SK-N-SH (cell line): ENCODE measurements at regions not wholly inside any gene's neighbourhood (a gene's known extent, or its start where the extent isn't known, plus 50 kb on each side); places are given as distances from the start of the nearest gene placed in this dataset.

Source experiments
- CTCF ChIA-PET: fragments of 300-600, 350-600 bp; formaldehyde crosslinking; extraction: SDS; loops from one replicate; lab custom pipeline; 2021; lab: Yijun Ruan, JAX
- POLR2A ChIA-PET: fragments of 350-600 bp; sonication (Branson Sonifier 250); formaldehyde crosslinking; extraction: SDS; loops from one replicate; lab custom pipeline; 2020; ENCODE audit warnings: antibody characterized with exemption, inconsistent platforms; lab: Yijun Ruan, JAX
- DNase-seq: peaks from one replicate; pipeline ENCODE4 v3.0.0; 2012
- H2AFZ ChIP-seq: fragments of 200-600 bp; sonication (generic); 2 replicates; pipeline ENCODE4 v1.8.1; 2016; ENCODE audit warnings: antibody characterized with exemption, mild to moderate bottlenecking, low read depth
- H3F3A ChIP-seq: fragments of 200-600 bp; sonication (generic); replicated peaks from 2 replicates; pipeline ENCODE3; 2016; ENCODE audit warnings: antibody characterized with exemption, mild to moderate bottlenecking; ENCODE audit not compliant: insufficient read depth
- H3K27ac ChIP-seq, 2 experiments: fragments of 200-500 bp in 1 of 2; fragments of 200-600 bp in 1 of 2; sonication (Bioruptor generic) in 1 of 2; sonication (generic), shearing (Covaris generic) in 1 of 2; 2 replicates each; pipeline versions ENCODE4 v1.5.1 to v1.6.1; 2014 to 2016; ENCODE audit warnings: low read depth in 2 of 2, inconsistent platforms in 1 of 2, low read length in 1 of 2, mild to moderate bottlenecking in 1 of 2, mixed read lengths in 1 of 2
- H3K27me3 ChIP-seq: fragments of 200-600 bp; sonication (generic), shearing (Covaris generic); 2 replicates; pipeline ENCODE4 v1.6.1; 2016; ENCODE audit warnings: mixed run types; ENCODE audit not compliant: insufficient read depth
- H3K36me3 ChIP-seq, 2 experiments: fragments of 200-500 bp in 1 of 2; fragments of 200-600 bp in 1 of 2; sonication (Bioruptor generic) in 1 of 2; sonication (generic) in 1 of 2; replicated peaks in 1 of 2; 2 replicates each; pipeline versions ENCODE3 to v1.5.1; 2014 to 2016; ENCODE audit warnings: low read length in 1 of 2, mild to moderate bottlenecking in 1 of 2; ENCODE audit not compliant: insufficient read depth in 2 of 2, control insufficient read depth in 1 of 2
- H3K4me1 ChIP-seq, 2 experiments: fragments of 200-500 bp in 1 of 2; fragments of 200-600 bp in 1 of 2; sonication (Bioruptor generic) in 1 of 2; sonication (generic), shearing (Covaris generic) in 1 of 2; 2 replicates each; pipeline versions ENCODE4 v1.5.1 to v1.6.1; 2014 to 2016; ENCODE audit warnings: low read depth in 1 of 2, low read length in 1 of 2, mixed run types in 1 of 2; ENCODE audit not compliant: insufficient read depth in 2 of 2, control insufficient read depth in 1 of 2
- H3K4me2 ChIP-seq: fragments of 200-600 bp; sonication (generic), shearing (Covaris generic); 2 replicates; pipeline ENCODE4 v1.6.1; 2017; ENCODE audit warnings: mixed run types
- H3K4me3 ChIP-seq, 2 experiments: fragments of 200-500 bp in 1 of 2; fragments of 200-600 bp in 1 of 2; sonication (Bioruptor generic) in 1 of 2; sonication (generic), shearing (Covaris generic) in 1 of 2; 2 replicates each; pipeline versions ENCODE4 v1.5.1 to v1.8.1; 2014 to 2016; ENCODE audit warnings: low read depth in 2 of 2, inconsistent platforms in 1 of 2, low read length in 1 of 2, mild to moderate bottlenecking in 1 of 2, mixed read lengths in 1 of 2, moderate library complexity in 1 of 2
- H3K79me2 ChIP-seq: fragments of 200-600 bp; sonication (generic); 2 replicates; pipeline ENCODE4 v1.8.1; 2017; ENCODE audit warnings: mild to moderate bottlenecking; ENCODE audit not compliant: insufficient read depth
- H3K9ac ChIP-seq: fragments of 200-600 bp; sonication (generic); 2 replicates; pipeline ENCODE4 v1.6.1; 2017; ENCODE audit warnings: mixed run types
- H3K9me2 ChIP-seq: fragments of 200-600 bp; sonication (generic); 2 replicates; pipeline ENCODE4 v1.6.1; 2017; ENCODE audit warnings: mixed run types
- H3K9me3 ChIP-seq: fragments of 200-600 bp; sonication (generic); 2 replicates; pipeline ENCODE4 v1.6.1; 2017; ENCODE audit warnings: mixed run types, mild to moderate bottlenecking, moderate library complexity
- H4K20me1 ChIP-seq: fragments of 200-600 bp; sonication (generic); 2 replicates; pipeline ENCODE4 v1.6.1; 2017; ENCODE audit warnings: mild to moderate bottlenecking, mixed run types; ENCODE audit not compliant: insufficient read depth
- ELF1 ChIP-seq: IDR thresholded peaks from 2 replicates; pipeline ENCODE4 v1.4.0; 2012
- FOSL2 ChIP-seq: IDR thresholded peaks from 2 replicates; pipeline ENCODE4 v1.4.0; 2012; ENCODE audit warnings: low read depth, mild to moderate bottlenecking, moderate library complexity, borderline replicate concordance
- FOXJ3 ChIP-seq: sonication (generic); formaldehyde crosslinking; IDR thresholded peaks from 2 replicates; pipeline ENCODE4 v1.5.1; 2020; ENCODE audit warnings: mild to moderate bottlenecking, missing genetic modification reagents
- GABPA ChIP-seq: IDR thresholded peaks from 2 replicates; pipeline ENCODE4 v1.4.0; 2012; ENCODE audit warnings: low read depth, mild to moderate bottlenecking
- JUND ChIP-seq: IDR thresholded peaks from 2 replicates; pipeline ENCODE4 v1.4.0; 2012
- MXI1 ChIP-seq: IDR thresholded peaks from 2 replicates; pipeline ENCODE4 v1.6.1; 2012; ENCODE audit warnings: mild to moderate bottlenecking, low read depth, low read length, improper control_type of control experiment
- NRF1 ChIP-seq: IDR thresholded peaks from 2 replicates; pipeline ENCODE4 v1.6.1; 2012; ENCODE audit warnings: low read depth, mild to moderate bottlenecking, low read length
- RCOR1 ChIP-seq: fragments of 150-350 bp; IDR thresholded peaks from 2 replicates; pipeline ENCODE4 v1.6.1; 2017; ENCODE audit warnings: antibody characterized with exemption, low read length
- SIN3A ChIP-seq: IDR thresholded peaks from 2 replicates; pipeline ENCODE4 v1.6.1; 2012; ENCODE audit warnings: low read depth, mild to moderate bottlenecking, low read length, moderate library complexity, borderline replicate concordance
- SMC3 ChIP-seq: IDR thresholded peaks from 2 replicates; pipeline ENCODE4 v1.6.1; 2012; ENCODE audit warnings: low read depth, low read length, improper control_type of control experiment
- TAF1 ChIP-seq: IDR thresholded peaks from 2 replicates; pipeline ENCODE4 v1.6.1; 2012; ENCODE audit warnings: low read depth, mild to moderate bottlenecking, low read length, moderate library complexity, borderline replicate concordance
- TCF12 ChIP-seq: IDR thresholded peaks from 2 replicates; pipeline ENCODE4 v1.4.0; 2012
- TEAD4 ChIP-seq: IDR thresholded peaks from 2 replicates; pipeline ENCODE4 v1.4.0; 2012; ENCODE audit warnings: mild to moderate bottlenecking, borderline replicate concordance; ENCODE audit not compliant: insufficient read depth
- WGBS: methylation state at CpG from one replicate; pipeline ENCODE4 v1.1.6; 2017; ENCODE audit warnings: low lambda C conversion rate; 5-methylcytosine and 5-hydroxymethylcytosine counted together
- TF ChIP-seq, protein P1 (sequence below): fragments of 150-350 bp; IDR thresholded peaks from 2 replicates; pipeline ENCODE4 v1.6.1; 2016; ENCODE audit warnings: mild to moderate bottlenecking, low read depth, low read length
- TF ChIP-seq, protein P2 (sequence below): fragments of 150-350 bp; IDR thresholded peaks from 2 replicates; pipeline ENCODE4 v1.6.1; 2017; ENCODE audit warnings: antibody characterized with exemption, low read length, low read depth, borderline replicate concordance
- TF ChIP-seq, protein P3 (sequence below): IDR thresholded peaks from 2 replicates; pipeline ENCODE4 v1.4.0; 2012; ENCODE audit warnings: low read depth, borderline replicate concordance
- TF ChIP-seq, protein P4 (sequence below): IDR thresholded peaks from 2 replicates; pipeline ENCODE4 v1.4.0; 2012; ENCODE audit warnings: low read depth, borderline replicate concordance
- TF ChIP-seq, protein P5 (sequence below): IDR thresholded peaks from 2 replicates; pipeline ENCODE4 v1.6.1; 2012; ENCODE audit warnings: mild to moderate bottlenecking, low read depth, low read length, moderate library complexity

DNA sequence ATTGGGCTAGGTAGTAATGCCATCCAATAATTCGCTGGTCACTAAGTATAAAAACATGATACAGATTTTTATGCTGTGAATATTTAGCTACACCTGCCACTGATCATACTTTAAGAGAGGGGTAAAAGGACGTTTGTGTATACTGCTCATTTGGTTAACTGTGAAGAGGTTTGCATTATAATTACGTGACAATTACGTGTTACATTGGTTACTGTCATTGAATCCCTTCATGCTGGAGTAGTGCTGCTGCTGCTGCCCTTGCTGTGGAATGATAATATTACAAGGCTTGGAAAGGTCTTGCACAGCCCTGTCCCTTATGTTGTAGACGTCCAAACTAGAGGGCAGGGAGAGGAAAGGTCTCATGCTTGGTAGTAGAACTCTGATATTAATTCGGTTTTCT is 312.2 kb upstream of the ATP2B1 start:
- H3K36me3 ChIP-seq, result no peaks in the 10 kb centered on the region
- no peaks in the 10 kb centered on the region for H3F3A ChIP-seq
- no peak overlapping the region for H3K4me3 ChIP-seq
- 84% methylated on average over 6 of the region's 6 CpGs for WGBS
- ChIA-PET POLR2A (no interaction called here), CTCF (interaction anchor here (0.6 to 2.6 kb wide), 2 partner anchors 11 to 25 kb away, joined by 3 to 7 read pairs; no protein-coding TSS in a partner anchor)
- H3K9ac ChIP-seq, result no peak overlapping the region
- DNase-seq, result no peak
- TF ChIP-seq SMC3 (no peak), TCF12 (no peak), NRF1 (no peak), SIN3A (no peak), RCOR1 (no peak), FOSL2 (no peak), JUND (no peak), TAF1 (no peak), FOXJ3 (CRISPR knock-in tag) (no peak), MXI1 (no peak), GABPA (no peak), TEAD4 (no peak), ELF1 (no peak)
- TF ChIP-seq, protein P1, sequence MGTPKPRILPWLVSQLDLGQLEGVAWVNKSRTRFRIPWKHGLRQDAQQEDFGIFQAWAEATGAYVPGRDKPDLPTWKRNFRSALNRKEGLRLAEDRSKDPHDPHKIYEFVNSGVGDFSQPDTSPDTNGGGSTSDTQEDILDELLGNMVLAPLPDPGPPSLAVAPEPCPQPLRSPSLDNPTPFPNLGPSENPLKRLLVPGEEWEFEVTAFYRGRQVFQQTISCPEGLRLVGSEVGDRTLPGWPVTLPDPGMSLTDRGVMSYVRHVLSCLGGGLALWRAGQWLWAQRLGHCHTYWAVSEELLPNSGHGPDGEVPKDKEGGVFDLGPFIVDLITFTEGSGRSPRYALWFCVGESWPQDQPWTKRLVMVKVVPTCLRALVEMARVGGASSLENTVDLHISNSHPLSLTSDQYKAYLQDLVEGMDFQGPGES, result no peak
- TF ChIP-seq, protein P2, sequence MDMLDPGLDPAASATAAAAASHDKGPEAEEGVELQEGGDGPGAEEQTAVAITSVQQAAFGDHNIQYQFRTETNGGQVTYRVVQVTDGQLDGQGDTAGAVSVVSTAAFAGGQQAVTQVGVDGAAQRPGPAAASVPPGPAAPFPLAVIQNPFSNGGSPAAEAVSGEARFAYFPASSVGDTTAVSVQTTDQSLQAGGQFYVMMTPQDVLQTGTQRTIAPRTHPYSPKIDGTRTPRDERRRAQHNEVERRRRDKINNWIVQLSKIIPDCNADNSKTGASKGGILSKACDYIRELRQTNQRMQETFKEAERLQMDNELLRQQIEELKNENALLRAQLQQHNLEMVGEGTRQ, result no peak
- TF ChIP-seq, protein P3, sequence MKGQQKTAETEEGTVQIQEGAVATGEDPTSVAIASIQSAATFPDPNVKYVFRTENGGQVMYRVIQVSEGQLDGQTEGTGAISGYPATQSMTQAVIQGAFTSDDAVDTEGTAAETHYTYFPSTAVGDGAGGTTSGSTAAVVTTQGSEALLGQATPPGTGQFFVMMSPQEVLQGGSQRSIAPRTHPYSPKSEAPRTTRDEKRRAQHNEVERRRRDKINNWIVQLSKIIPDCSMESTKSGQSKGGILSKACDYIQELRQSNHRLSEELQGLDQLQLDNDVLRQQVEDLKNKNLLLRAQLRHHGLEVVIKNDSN, result no peak
- TF ChIP-seq, protein P4, sequence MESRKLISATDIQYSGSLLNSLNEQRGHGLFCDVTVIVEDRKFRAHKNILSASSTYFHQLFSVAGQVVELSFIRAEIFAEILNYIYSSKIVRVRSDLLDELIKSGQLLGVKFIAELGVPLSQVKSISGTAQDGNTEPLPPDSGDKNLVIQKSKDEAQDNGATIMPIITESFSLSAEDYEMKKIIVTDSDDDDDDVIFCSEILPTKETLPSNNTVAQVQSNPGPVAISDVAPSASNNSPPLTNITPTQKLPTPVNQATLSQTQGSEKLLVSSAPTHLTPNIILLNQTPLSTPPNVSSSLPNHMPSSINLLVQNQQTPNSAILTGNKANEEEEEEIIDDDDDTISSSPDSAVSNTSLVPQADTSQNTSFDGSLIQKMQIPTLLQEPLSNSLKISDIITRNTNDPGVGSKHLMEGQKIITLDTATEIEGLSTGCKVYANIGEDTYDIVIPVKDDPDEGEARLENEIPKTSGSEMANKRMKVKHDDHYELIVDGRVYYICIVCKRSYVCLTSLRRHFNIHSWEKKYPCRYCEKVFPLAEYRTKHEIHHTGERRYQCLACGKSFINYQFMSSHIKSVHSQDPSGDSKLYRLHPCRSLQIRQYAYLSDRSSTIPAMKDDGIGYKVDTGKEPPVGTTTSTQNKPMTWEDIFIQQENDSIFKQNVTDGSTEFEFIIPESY, result no peak
- TF ChIP-seq, protein P5, sequence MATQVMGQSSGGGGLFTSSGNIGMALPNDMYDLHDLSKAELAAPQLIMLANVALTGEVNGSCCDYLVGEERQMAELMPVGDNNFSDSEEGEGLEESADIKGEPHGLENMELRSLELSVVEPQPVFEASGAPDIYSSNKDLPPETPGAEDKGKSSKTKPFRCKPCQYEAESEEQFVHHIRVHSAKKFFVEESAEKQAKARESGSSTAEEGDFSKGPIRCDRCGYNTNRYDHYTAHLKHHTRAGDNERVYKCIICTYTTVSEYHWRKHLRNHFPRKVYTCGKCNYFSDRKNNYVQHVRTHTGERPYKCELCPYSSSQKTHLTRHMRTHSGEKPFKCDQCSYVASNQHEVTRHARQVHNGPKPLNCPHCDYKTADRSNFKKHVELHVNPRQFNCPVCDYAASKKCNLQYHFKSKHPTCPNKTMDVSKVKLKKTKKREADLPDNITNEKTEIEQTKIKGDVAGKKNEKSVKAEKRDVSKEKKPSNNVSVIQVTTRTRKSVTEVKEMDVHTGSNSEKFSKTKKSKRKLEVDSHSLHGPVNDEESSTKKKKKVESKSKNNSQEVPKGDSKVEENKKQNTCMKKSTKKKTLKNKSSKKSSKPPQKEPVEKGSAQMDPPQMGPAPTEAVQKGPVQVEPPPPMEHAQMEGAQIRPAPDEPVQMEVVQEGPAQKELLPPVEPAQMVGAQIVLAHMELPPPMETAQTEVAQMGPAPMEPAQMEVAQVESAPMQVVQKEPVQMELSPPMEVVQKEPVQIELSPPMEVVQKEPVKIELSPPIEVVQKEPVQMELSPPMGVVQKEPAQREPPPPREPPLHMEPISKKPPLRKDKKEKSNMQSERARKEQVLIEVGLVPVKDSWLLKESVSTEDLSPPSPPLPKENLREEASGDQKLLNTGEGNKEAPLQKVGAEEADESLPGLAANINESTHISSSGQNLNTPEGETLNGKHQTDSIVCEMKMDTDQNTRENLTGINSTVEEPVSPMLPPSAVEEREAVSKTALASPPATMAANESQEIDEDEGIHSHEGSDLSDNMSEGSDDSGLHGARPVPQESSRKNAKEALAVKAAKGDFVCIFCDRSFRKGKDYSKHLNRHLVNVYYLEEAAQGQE, result no peak
- no peaks in the 10 kb centered on the region for H3K27me3 ChIP-seq
- peaks cover 0 to 9% of the 10 kb centered on the region in 2 experiments; a peak in 2 of 4 replicates for H3K4me1 ChIP-seq
- H3K79me2 ChIP-seq, result no peaks in the 10 kb centered on the region
- no peak overlapping the region for H3K4me2 ChIP-seq
- no peak overlapping the region for H3K27ac ChIP-seq
- no peak overlapping the region for H2AFZ ChIP-seq
- H3K9me3 ChIP-seq, result no peaks in the 10 kb centered on the region
- H3K9me2 ChIP-seq, result 0 out of 2 replicates have a peak, but pooled peaks cover 3% of the 10 kb centered on the region
- no peaks in the 10 kb centered on the region for H4K20me1 ChIP-seq
